Fibroblast of skin of right biceps (primary cell): ENCODE measurements at regions not wholly inside any gene's neighbourhood (a gene's known extent, or its start where the extent isn't known, plus 50 kb on each side); places are given as distances from the start of the nearest gene placed in this dataset.

Experiments
- DNase-seq: peaks from one replicate; pipeline ENCODE4 v3.0.0-alpha.2; 2013

GRCh38 chr15:80308002-80308401 is 56.0 kb upstream of the CTXND1 start:
- no peak for DNase-seq

GRCh38 chr15:80309769-80310384 is 57.9 kb upstream of the CTXND1 start:
- DNase-seq: peak; percentile 13

GRCh38 chr15:80310776-80311175 is 58.8 kb upstream of the CTXND1 start:
- DNase-seq: no peak

GRCh38 chr15:80315289-80315987 is 63.4 kb upstream of the CTXND1 start:
- no peak for DNase-seq

GRCh38 chr15:80317389-80318182 is 65.6 kb upstream of the CTXND1 start:
- DNase-seq: peak; percentile 97

- DNase-seq: no peak
Observed at GRCh38 chr15:80321853-80322252, 69.8 kb upstream of the CTXND1 start.

- peak; percentile 12 for DNase-seq
Observed at GRCh38 chr15:80323285-80323684, 71.3 kb upstream of the CTXND1 start.

- DNase-seq: no peak
Observed at GRCh38 chr15:80324545-80325080, 72.6 kb upstream of the CTXND1 start.

- DNase-seq: no peak
Observed at GRCh38 chr15:80325206-80325605, 73.2 kb upstream of the CTXND1 start.

- no peak for DNase-seq
Observed at GRCh38 chr15:80326270-80326669, 74.3 kb upstream of the CTXND1 start.

GRCh38 chr15:80328496-80328895 is 75.7 kb upstream of the ARNT2 start:
- no peak for DNase-seq

GRCh38 chr15:80331886-80332406 is 72.2 kb upstream of the ARNT2 start:
- no peak for DNase-seq

GRCh38 chr15:80333261-80333660 is 70.9 kb upstream of the ARNT2 start:
- no peak for DNase-seq

- DNase-seq: no peak
Observed at GRCh38 chr15:80334521-80334920, 69.7 kb upstream of the ARNT2 start.

GRCh38 chr15:80339601-80340000 is 64.6 kb upstream of the ARNT2 start:
- DNase-seq: no peak

GRCh38 chr15:80342148-80342547 is 62.0 kb upstream of the ARNT2 start:
- no peak for DNase-seq

- DNase-seq: no peak
Observed at GRCh38 chr15:80343554-80343992, 60.6 kb upstream of the ARNT2 start.

- no peak for DNase-seq
Observed at GRCh38 chr15:80350941-80351610, 53.1 kb upstream of the ARNT2 start.
